ENCODE measurements at regions not wholly inside any gene's neighbourhood (a gene's known extent, or its start where the extent isn't known, plus 50 kb on each side); places are given as distances from the start of the nearest gene placed in this dataset.

- no peak overlapping the region for H3K9ac ChIP-seq (ENCODE audit: extremely low read depth, insufficient read length, low read length)
- H3K56ac ChIP-seq (ENCODE audit: insufficient read length, low read depth, low read length) = no peak overlapping the region
- H3K23ac ChIP-seq (ENCODE audit: insufficient read length, low read depth, low read length) = no peak overlapping the region
- H3K36me3 Mint-ChIP-seq (ENCODE audit: insufficient read depth in 1 of 3, low read depth in 3 of 3) = peaks cover 50 to 83% (median 83%) of the 10 kb centered on the region in 3 experiments
- H3K9me3 Mint-ChIP-seq = peaks cover 0 to 2% of the 10 kb centered on the region in 2 experiments; a peak in 2 of 5 replicates
- no peak overlapping the region for H3K4me2 ChIP-seq (ENCODE audit: insufficient read depth, insufficient read length, low read length)
- no peak overlapping the region for H2BK15ac ChIP-seq (ENCODE audit: low read depth, low read length)
- no peaks in the 10 kb centered on the region for H3K27me3 ChIP-seq (ENCODE audit: insufficient read depth, low read length)
- no peaks in the 10 kb centered on the region; the same call in 1 of the 2 replicates for H3K79me2 ChIP-seq (ENCODE audit: insufficient read depth, low read length)
- H3K4me3 Mint-ChIP-seq = peak overlapping the region in 1 of 2 experiments; percentile 51; a peak in 1 of 5 replicates
- H3K14ac ChIP-seq (ENCODE audit: insufficient read depth, low read length) = no peak overlapping the region
- H3K4me1 ChIP-seq (ENCODE audit: insufficient read depth, low read length) = peaks cover 4% of the 10 kb centered on the region; the same call in 1 of the 2 replicates
- no peak overlapping the region for H3K27ac ChIP-seq (ENCODE audit: insufficient read length, low read depth, low read length)
- no peak overlapping the region for H4K5ac ChIP-seq (ENCODE audit: insufficient read length, low read depth, low read length)
- H3K4me1 Mint-ChIP-seq = peaks cover 42 to 49% of the 10 kb centered on the region in 2 experiments
- no peak overlapping the region for H4K91ac ChIP-seq (ENCODE audit: insufficient read length, low read depth, low read length)
- H2BK120ac ChIP-seq (ENCODE audit: low read depth, low read length, poor library complexity, severe bottlenecking) = no peak overlapping the region
- peaks cover 14% of the 10 kb centered on the region for H3K27me3 Mint-ChIP-seq (ENCODE audit: low read depth)
- no peak overlapping the region for H2AFZ ChIP-seq (ENCODE audit: low read length)
- no CpG with 5 or more reads among the region's 6 CpGs for WGBS (ENCODE audit: extremely low coverage, insufficient read length, low lambda C conversion rate)
- H2BK20ac ChIP-seq (ENCODE audit: low read depth, low read length, poor library complexity, severe bottlenecking) = no peak overlapping the region
- no peak overlapping the region for H3T11ph ChIP-seq (ENCODE audit: low read length)
- peak; percentile 30 for DNase-seq
- no peak overlapping the region for H2AK5ac ChIP-seq (ENCODE audit: insufficient read length, low read length)
- no peak overlapping the region for H2BK5ac ChIP-seq (ENCODE audit: insufficient read length, low read length)
- H3K18ac ChIP-seq (ENCODE audit: insufficient read length, low read depth, low read length) = no peak overlapping the region
- peaks cover 3% of the 10 kb centered on the region for H4K20me1 ChIP-seq (ENCODE audit: control insufficient read depth, insufficient read depth, insufficient read length)
- peak overlapping the region in 2 of 3 experiments; percentile 45 to 77; a peak in 2 of 7 replicates for H3K27ac Mint-ChIP-seq
- no peak overlapping the region for H3K4ac ChIP-seq (ENCODE audit: low read depth, low read length)
- TF ChIP-seq, protein P1, sequence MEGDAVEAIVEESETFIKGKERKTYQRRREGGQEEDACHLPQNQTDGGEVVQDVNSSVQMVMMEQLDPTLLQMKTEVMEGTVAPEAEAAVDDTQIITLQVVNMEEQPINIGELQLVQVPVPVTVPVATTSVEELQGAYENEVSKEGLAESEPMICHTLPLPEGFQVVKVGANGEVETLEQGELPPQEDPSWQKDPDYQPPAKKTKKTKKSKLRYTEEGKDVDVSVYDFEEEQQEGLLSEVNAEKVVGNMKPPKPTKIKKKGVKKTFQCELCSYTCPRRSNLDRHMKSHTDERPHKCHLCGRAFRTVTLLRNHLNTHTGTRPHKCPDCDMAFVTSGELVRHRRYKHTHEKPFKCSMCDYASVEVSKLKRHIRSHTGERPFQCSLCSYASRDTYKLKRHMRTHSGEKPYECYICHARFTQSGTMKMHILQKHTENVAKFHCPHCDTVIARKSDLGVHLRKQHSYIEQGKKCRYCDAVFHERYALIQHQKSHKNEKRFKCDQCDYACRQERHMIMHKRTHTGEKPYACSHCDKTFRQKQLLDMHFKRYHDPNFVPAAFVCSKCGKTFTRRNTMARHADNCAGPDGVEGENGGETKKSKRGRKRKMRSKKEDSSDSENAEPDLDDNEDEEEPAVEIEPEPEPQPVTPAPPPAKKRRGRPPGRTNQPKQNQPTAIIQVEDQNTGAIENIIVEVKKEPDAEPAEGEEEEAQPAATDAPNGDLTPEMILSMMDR (conservative IDR thresholded peaks at IDR 0.05) = no peak
- no peak overlapping the region for H4K8ac ChIP-seq (replicated peaks; ENCODE audit: insufficient read length, low read depth, low read length)
- H3K23me2 ChIP-seq (ENCODE audit: insufficient read length, low read depth, low read length, poor library complexity, severe bottlenecking) = no peaks in the 10 kb centered on the region
- no peak overlapping the region for H2BK12ac ChIP-seq (ENCODE audit: insufficient read length, low read depth, low read length)
- H3K79me1 ChIP-seq (ENCODE audit: insufficient read depth, low read depth, low read length, poor library complexity, severe bottlenecking) = peaks cover 11% of the 10 kb centered on the region
- H3K9me3 ChIP-seq (ENCODE audit: control insufficient read depth, low read depth, low read length) = no peaks in the 10 kb centered on the region
Measured at GRCh38 chrX:115895678-115896329, 274.7 kb upstream of the AGTR2 start.
